Prostate gland (tissue), 2 donors: ENCODE measurements at regions not wholly inside any gene's neighbourhood (a gene's known extent, or its start where the extent isn't known, plus 50 kb on each side); places are given as distances from the start of the nearest gene placed in this dataset.

Source experiments
- DNase-seq: peaks from one replicate; pipeline ENCODE4 v3.0.0-alpha.2; 2019; ENCODE audit warnings: low spot score
- H3K27ac ChIP-seq, 2 donors: fragments of 200-600 bp; sonication (generic); 2 replicates each; pipeline ENCODE4 v1.5.1; 2017 to 2019
- H3K27me3 ChIP-seq: fragments of 200-600 bp; sonication (generic); replicated peaks from 2 replicates; pipeline ENCODE4 v1.5.1; 2019; ENCODE audit not compliant: insufficient read depth
- H3K36me3 ChIP-seq, 2 donors: fragments of 200-600 bp; sonication (generic); 1 replicate in 1 of 2; 2 replicates in 1 of 2; pipeline versions ENCODE4 v1.5.1 to v1.8.1; 2017 to 2019
- H3K4me1 ChIP-seq: fragments of 200-600 bp; sonication (generic); replicated peaks from 2 replicates; pipeline ENCODE4 v1.5.1; 2019
- H3K4me3 ChIP-seq, 2 donors: fragments of 200-600 bp; sonication (generic); 2 replicates each; pipeline ENCODE4 v1.5.1; 2017 to 2019
- H3K9me3 ChIP-seq: fragments of 200-600 bp; sonication (generic); 2 replicates; pipeline ENCODE4 v1.5.1; 2017
- CTCF ChIP-seq, 4 experiments: fragments of 200-600 bp in 2 of 4; fragments of 450-650 bp in 2 of 4; sonication (generic) in 2 of 4; IDR thresholded peaks; 1 replicate in 3 of 4; 2 replicates in 1 of 4; pipeline ENCODE4 v1.5.1; 2016 to 2019; ENCODE audit warnings: antibody characterized with exemption in 4 of 4, mild to moderate bottlenecking in 2 of 4, moderate library complexity in 2 of 4
- POLR2A ChIP-seq: fragments of 450-650 bp; IDR thresholded peaks from one replicate; pipeline ENCODE4 v1.6.1; 2016; ENCODE audit warnings: antibody characterized with exemption, mild to moderate bottlenecking
- POLR2AphosphoS5 ChIP-seq: sonication (generic); formaldehyde crosslinking; IDR thresholded peaks from one replicate; pipeline ENCODE4 v1.6.1; 2017; ENCODE audit warnings: antibody characterized with exemption
- WGBS: methylation state at CpG from one replicate; pipeline ENCODE4 v1.1.5; 2018; 5-methylcytosine and 5-hydroxymethylcytosine counted together
- intact Hi-C: fragments of 100-400 bp; cut with DNase I; formaldehyde crosslinking; loops from one replicate; pipeline ENCODE4 v1.14.2; 2022

- Histone ChIP-seq H3K36me3 (no peaks in the 10 kb centered on the region), H3K27me3 (no peaks in the 10 kb centered on the region), H3K27ac (no peak overlapping the region), H3K4me1 (peaks cover 10% of the 10 kb centered on the region), H3K4me3 (no peak overlapping the region), H3K9me3 (no peaks in the 10 kb centered on the region)
- TF ChIP-seq POLR2AphosphoS5 (no peak), CTCF (IDR thresholded peaks at IDR 0.05) (no peak), POLR2A (no peak)
- DNase-seq: no peak
- intact Hi-C loops: no loop called here
- 100% methylated on average over 1 of the region's 1 CpG for WGBS
Measured at GRCh38 chr1:168394858-168395257, 114.2 kb downstream of the TBX19 start.

GRCh38 chr1:168392958-168393549 lies 112.4 kb downstream of the TBX19 start:
- no peak for DNase-seq
- intact Hi-C loops: no loop called here
- no peaks in the 10 kb centered on the region for H3K27me3 ChIP-seq
- H3K27ac ChIP-seq: no peak overlapping the region
- H3K36me3 ChIP-seq: no peaks in the 10 kb centered on the region
- no peaks in the 10 kb centered on the region for H3K9me3 ChIP-seq
- no peak overlapping the region for H3K4me3 ChIP-seq
- TF ChIP-seq POLR2AphosphoS5 (no peak), POLR2A (no peak), CTCF (IDR thresholded peaks at IDR 0.05) (no peak)
- peaks cover 10% of the 10 kb centered on the region for H3K4me1 ChIP-seq
- WGBS: 72% methylated on average over 5 of the region's 5 CpGs

- H3K4me3 ChIP-seq: no peak overlapping the region
- TF ChIP-seq POLR2AphosphoS5 (peak; percentile 51), CTCF (IDR thresholded peaks at IDR 0.05) (no peak)
- H3K27ac ChIP-seq: no peak overlapping the region
- H3K36me3 ChIP-seq: no peaks in the 10 kb centered on the region
- WGBS: 49% methylated on average over 8 of the region's 8 CpGs
- H3K9me3 ChIP-seq: no peaks in the 10 kb centered on the region
- H3K27me3 ChIP-seq: no peaks in the 10 kb centered on the region
- peak; percentile 23 for DNase-seq
- intact Hi-C loops: no loop called here
- H3K4me1 ChIP-seq: peaks cover 10% of the 10 kb centered on the region
Measured at GRCh38 chr1:168391851-168392681, 111.4 kb downstream of the TBX19 start.

GRCh38 chr1:168390271-168390670 lies 109.6 kb downstream of the TBX19 start:
- Histone ChIP-seq H3K27me3 (no peaks in the 10 kb centered on the region), H3K4me1 (peaks cover 10% of the 10 kb centered on the region), H3K9me3 (no peaks in the 10 kb centered on the region), H3K27ac (no peak overlapping the region), H3K36me3 (no peaks in the 10 kb centered on the region), H3K4me3 (no peak overlapping the region)
- DNase-seq: no peak
- no peak for TF ChIP-seq POLR2A
- no peak for TF ChIP-seq POLR2AphosphoS5
- no peak for TF ChIP-seq CTCF (IDR thresholded peaks at IDR 0.05)
- 48% methylated on average over 2 of the region's 2 CpGs for WGBS
- intact Hi-C loops: no loop called here
